ENCODE measurements at regions not wholly inside any gene's neighbourhood (a gene's known extent, or its start where the extent isn't known, plus 50 kb on each side); places are given as distances from the start of the nearest gene placed in this dataset.

DNA sequence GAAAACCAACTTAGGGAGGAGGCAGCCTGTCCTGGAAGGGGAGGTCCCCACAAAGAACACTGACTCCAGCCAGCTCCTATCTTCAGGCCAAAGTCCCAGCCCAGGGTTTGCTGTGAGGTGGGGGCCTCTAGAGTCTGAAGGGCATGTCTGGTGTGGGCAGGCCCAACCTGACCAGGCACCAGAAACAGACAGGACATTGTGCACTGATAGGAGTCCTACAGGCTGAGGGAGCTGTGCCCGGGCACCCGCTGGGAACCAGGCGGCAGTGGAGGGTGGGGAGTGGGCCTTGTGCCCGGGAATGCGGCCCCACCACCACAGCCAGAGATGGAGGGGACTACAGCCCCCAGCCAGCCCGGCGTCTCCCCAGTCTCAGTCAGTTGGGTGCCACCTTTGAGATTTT, 161.4 kb downstream of the WNT7A start:
- Mint-ChIP-seq H3K4me3 (ENCODE audit: unreplicated experiment) (no peak overlapping the region), H3K27ac (ENCODE audit: unreplicated experiment) (no peak overlapping the region)

DNA sequence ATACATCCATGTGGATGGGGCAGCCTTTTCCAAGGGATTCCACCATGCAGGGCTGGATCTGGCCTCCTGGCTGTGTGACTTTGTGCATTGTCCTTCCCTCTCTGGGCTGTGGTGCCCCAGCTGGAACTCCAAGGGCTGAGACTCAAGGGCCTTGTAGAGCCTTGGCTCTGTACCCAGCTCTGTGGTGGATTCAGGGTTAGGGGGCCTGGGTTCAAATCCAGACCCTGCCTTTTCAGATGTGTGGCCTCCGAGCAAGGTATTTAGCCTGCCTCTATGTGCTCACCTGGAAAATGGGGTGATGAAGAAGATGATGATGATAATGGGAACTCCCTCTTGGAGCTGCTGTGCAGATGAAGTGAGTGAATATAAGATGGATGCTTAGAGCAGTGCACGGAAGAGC, 161.9 kb downstream of the WNT7A start:
- TF ChIP-seq CTCF (IDR thresholded peaks at IDR 0.05) = no peak
- DNase-seq (ENCODE audit: low spot score) = peak; percentile 51
- H3K27me3 Mint-ChIP-seq (ENCODE audit: low read depth) = peaks cover under 1% of the 10 kb centered on the region
- H3K4me1 Mint-ChIP-seq (ENCODE audit: low read depth) = no peaks in the 10 kb centered on the region
- H3K36me3 Mint-ChIP-seq (ENCODE audit: low read depth) = no peaks in the 10 kb centered on the region
- H3K9me3 Mint-ChIP-seq (ENCODE audit: low read depth) = peaks cover 30% of the 10 kb centered on the region
- H3K4me3 Mint-ChIP-seq (ENCODE audit: unreplicated experiment) = no peak overlapping the region
- no peak overlapping the region for H3K27ac Mint-ChIP-seq (ENCODE audit: unreplicated experiment)

More for the DNA sequence above, 161.4 kb downstream of the WNT7A start:
- Mint-ChIP-seq H3K9me3 (ENCODE audit: low read depth) (peaks cover 30% of the 10 kb centered on the region), H3K4me1 (ENCODE audit: low read depth) (no peaks in the 10 kb centered on the region), H3K27me3 (ENCODE audit: low read depth) (peaks cover 5% of the 10 kb centered on the region), H3K36me3 (ENCODE audit: low read depth) (no peaks in the 10 kb centered on the region)
- TF ChIP-seq CTCF (IDR thresholded peaks at IDR 0.05) = no peak
- DNase-seq (ENCODE audit: low spot score) = peak; percentile 69

DNA sequence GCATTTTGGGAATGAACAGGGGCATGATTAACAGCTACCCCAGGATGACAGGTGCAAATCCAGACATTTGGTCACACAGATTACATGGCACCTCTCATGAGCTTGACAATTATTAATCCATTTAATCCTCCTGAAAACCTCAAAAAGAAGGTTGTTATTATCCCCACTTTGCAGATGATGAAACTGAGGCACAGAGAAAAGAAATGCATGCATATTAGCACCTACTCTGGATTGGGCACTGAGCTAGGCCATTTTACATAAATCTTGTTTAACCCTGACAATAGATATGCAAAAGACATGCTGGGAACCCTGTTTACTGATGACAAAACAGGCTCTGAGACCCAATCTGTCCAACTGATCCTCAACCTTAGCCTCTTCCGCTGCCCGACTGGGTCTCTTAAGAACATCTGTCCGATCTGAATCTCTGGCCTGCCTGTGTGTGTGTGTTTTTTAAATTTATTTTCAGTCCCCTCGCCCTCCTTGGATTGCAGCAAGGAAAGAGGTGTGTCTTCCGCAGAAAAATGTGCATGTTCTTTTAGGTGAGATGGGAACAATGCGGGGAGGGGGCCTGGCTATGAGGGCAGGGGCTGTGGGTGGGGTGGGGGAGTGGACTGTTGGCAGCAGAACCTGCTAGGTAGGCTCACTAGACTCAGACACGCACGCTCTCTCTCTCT, 162.5 kb downstream of the WNT7A start:
- peaks cover 27% of the 10 kb centered on the region for H3K9me3 Mint-ChIP-seq (ENCODE audit: low read depth)
- H3K27ac Mint-ChIP-seq (ENCODE audit: unreplicated experiment) = no peak overlapping the region
- peaks cover 1% of the 10 kb centered on the region for H3K27me3 Mint-ChIP-seq (ENCODE audit: low read depth)
- no peaks in the 10 kb centered on the region for H3K4me1 Mint-ChIP-seq (ENCODE audit: low read depth)
- DNase-seq (ENCODE audit: low spot score) = peak; percentile 19
- no peaks in the 10 kb centered on the region for H3K36me3 Mint-ChIP-seq (ENCODE audit: low read depth)
- TF ChIP-seq CTCF (IDR thresholded peaks at IDR 0.05) = no peak
- no peak overlapping the region for H3K4me3 Mint-ChIP-seq (ENCODE audit: unreplicated experiment)

- Mint-ChIP-seq H3K27ac (ENCODE audit: unreplicated experiment) (no peak overlapping the region), H3K4me3 (ENCODE audit: unreplicated experiment) (no peak overlapping the region), H3K27me3 (ENCODE audit: low read depth) (peaks cover 3% of the 10 kb centered on the region)
Measured at GRCh38 chr3:13716540-13717221, 163.2 kb downstream of the WNT7A start.

DNA sequence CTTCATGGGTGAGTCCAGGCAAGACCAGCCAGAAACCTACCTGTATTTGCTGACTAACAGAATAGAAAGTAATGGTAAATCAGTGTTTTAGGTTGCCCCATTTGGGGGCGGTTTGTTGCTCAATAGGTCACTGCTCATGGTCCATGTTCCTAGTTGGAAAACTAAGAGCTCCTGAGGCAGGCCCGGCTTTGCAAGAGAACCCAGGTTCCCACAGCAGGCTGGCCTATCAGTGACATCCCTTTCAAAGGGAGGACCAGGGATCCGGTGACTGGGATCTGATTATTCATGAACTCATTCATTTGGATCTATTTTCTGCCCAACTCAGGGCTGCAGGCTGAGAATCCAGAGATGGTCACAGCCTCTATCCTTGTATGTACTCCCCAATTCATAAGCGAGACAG, 163.9 kb downstream of the WNT7A start:
- Mint-ChIP-seq H3K4me1 (ENCODE audit: low read depth) (no peaks in the 10 kb centered on the region), H3K27me3 (ENCODE audit: low read depth) (peaks cover 10% of the 10 kb centered on the region), H3K9me3 (ENCODE audit: low read depth) (peaks cover 33% of the 10 kb centered on the region), H3K36me3 (ENCODE audit: low read depth) (no peaks in the 10 kb centered on the region), H3K27ac (ENCODE audit: unreplicated experiment) (no peak overlapping the region), H3K4me3 (ENCODE audit: unreplicated experiment) (no peak overlapping the region)
- TF ChIP-seq CTCF (IDR thresholded peaks at IDR 0.05) = no peak
- peak; percentile 21 for DNase-seq (ENCODE audit: low spot score)

More at GRCh38 chr3:13716540-13717221, 163.2 kb downstream of the WNT7A start:
- Mint-ChIP-seq H3K36me3 (ENCODE audit: low read depth) (no peaks in the 10 kb centered on the region), H3K9me3 (ENCODE audit: low read depth) (peaks cover 26% of the 10 kb centered on the region), H3K4me1 (ENCODE audit: low read depth) (no peaks in the 10 kb centered on the region)
- no peak for TF ChIP-seq CTCF (IDR thresholded peaks at IDR 0.05)
- DNase-seq (ENCODE audit: low spot score) = peak; percentile 46
